ENCODE measurements at regions not wholly inside any gene's neighbourhood (a gene's known extent, or its start where the extent isn't known, plus 50 kb on each side); places are given as distances from the start of the nearest gene placed in this dataset.

DNA sequence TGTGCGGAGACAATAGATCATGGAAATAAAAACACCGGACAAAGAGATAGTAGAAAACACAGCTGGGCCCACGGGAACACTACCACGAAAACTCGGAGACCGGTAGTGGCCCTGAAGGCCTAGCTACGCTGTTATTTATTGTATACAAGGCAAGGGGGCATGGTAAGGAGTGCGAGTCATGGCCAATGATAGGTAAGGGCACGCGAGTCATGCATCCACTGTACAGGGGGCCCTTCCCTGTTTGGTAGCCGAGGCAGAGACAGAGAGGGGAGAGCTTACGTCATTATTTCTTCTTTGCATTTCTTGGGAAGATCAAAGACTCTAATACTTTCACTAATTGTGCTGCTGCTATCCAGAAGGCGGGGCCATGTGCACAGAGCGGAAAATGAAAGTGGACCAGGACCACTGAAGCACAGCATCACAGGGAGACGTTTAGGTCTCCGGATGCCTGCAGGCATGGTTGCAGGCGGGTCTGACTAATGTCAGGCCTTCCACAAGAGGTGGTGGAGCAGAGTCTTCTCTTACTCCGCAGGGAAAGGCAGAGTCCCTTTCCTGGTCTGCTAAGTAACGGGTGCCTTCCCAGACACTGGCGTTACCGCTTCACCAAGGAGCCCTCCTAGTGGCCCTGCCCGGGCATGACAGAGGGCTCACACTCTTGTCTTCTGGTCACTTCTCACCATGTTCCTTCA is 74.4 kb upstream of the ARL4D start:
- TF ChIP-seq, protein P1, sequence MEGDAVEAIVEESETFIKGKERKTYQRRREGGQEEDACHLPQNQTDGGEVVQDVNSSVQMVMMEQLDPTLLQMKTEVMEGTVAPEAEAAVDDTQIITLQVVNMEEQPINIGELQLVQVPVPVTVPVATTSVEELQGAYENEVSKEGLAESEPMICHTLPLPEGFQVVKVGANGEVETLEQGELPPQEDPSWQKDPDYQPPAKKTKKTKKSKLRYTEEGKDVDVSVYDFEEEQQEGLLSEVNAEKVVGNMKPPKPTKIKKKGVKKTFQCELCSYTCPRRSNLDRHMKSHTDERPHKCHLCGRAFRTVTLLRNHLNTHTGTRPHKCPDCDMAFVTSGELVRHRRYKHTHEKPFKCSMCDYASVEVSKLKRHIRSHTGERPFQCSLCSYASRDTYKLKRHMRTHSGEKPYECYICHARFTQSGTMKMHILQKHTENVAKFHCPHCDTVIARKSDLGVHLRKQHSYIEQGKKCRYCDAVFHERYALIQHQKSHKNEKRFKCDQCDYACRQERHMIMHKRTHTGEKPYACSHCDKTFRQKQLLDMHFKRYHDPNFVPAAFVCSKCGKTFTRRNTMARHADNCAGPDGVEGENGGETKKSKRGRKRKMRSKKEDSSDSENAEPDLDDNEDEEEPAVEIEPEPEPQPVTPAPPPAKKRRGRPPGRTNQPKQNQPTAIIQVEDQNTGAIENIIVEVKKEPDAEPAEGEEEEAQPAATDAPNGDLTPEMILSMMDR (IDR thresholded peaks at IDR 0.05) = no peak

DNA sequence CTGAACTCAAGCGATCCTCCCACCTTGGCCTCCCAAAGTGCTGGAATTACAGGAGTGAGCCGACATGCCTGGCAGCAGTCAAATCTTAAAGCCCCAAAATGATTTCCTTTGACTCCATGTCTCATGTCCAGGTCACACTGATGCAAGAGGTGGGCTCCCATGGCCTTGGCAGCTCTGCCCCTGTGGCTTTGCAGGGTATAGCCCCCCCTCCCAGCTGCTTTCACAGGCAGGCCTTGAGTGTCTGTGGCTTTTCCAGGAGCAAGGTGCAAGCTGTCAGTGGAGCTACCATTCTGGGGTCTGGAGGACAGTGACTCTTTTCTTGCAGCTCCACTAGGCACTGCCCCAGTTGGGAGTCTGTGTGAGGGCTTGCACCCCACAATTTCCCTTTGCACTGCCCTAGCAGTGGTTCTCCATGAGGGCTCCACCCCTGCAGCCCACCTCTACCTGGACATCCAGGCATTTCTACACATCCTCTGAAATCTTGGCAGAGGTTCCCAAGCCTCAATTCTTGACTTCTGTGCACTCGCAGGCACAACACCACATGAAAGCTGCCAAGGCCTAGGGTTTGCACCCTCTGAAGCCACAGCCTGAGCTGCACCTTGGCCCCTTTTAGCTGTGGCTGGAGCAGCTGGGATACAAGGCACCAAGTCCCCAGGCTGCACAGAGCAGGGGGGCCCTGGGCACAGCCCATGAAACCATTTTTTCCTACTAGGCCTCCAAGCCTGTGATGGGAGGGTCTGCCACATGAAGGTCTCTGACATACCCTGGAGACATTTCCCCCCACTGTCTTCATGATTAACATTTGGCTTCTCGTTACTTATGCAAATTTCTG is 79.3 kb upstream of the ARL4D start:
- TF ChIP-seq, protein P1 (IDR thresholded peaks at IDR 0.05) = no peak

DNA sequence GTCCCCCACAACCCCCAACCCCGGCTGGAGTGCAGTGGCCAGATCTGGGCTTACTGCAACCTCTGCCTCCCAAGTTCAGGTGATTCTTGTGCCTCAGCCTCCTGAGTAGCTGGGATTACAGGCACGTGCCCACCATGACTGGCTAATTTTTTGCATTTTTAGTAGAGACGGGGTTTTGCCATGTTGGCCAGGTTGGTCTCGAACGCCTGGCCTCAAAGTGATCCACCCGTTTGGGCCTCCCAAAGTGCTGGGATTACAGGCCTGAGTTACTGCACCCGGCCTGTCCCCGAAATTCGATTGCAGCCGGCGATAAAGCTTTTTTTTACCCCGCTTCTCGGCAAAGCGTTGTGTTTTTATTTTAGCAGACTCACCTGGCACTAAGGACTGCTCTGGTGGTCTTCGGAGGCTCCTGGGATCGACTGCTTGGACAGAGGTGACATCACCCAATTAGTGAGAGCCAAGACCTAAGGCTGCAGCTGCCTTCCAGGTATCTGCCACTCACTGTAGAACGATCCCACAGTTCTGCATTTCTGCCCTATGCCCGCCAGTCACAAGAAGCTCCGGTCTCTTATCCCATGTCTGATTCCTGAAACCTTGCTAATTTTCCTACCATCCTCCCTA is 82.2 kb upstream of the ARL4D start:
- TF ChIP-seq, protein P1 (IDR thresholded peaks at IDR 0.05) = no peak

DNA sequence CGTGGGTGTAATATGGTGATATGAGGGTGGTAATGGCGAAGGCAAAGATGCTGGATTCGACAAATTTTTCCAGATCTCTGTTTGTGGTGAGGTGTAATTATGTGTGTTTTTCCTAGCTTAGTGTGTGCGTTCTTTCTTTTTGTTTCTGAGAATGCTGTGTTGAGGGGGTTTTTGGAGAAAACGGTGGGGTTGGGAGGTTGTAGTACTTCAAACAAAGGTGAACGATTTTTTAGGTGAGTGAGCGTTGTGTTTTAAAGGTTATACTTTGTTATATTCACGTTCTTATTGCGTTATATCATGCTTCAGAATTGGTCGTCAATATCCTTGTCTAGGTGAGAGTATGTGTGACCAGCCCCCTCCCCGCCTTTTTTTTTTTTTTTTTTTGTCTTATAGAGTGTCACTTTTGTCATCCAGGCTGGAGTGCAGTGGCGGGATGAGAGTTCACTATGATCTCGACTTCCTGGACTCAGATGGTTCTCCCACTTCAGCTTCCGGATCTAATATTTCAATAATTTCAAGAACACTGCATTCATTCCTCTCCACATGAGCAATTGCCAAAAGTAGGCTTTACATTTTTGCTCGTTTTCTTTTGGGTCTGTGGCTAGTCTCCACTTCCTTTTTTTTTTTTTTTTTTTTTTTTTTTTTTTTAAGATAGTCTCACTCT is 82.2 kb upstream of the RNU2-1 start:
- TF ChIP-seq, protein P1 (IDR thresholded peaks at IDR 0.05) = no peak

DNA sequence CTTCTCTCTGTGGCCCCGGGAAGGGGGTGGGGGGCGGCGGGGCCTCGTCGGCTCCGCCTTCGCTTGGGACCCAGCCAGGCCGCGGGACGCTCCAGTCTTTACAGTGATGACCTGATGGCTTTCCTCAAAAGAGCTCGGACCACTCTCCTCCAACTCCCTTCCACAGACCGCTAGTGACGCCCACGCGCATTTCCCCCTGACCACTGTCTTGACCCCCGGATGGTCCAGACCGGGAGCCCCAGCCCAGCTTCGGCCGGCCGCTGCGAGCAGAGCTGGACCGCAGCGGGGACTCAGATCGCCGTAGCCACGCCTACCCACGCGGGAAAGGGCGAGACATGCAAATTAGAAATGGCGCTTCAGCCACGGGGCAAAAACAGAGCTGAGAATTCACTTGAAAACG is 81.6 kb upstream of the RNU2-1 start:
- TF ChIP-seq, protein P1 (IDR thresholded peaks at IDR 0.05) = no peak

DNA sequence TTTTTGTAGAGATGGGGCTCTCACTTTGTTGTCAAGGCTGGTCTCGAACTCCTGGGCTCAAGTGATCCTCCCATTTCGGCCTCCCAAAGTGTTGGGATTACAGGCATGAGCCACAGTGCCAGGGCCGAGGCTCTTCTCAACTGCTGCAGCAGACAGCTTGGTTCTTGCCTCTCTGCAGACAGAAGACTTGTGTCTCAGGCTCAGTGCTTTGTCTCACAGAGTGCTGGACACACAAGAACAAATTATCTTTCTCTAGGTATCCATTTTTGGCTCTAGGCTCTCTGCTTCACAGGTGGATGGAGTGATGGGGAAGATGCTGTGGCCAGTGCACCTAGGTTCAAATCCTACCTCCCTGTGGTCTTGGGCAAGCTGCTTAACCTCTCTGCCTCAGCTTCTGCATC is 80.8 kb upstream of the RNU2-1 start:
- TF ChIP-seq, protein P1 (IDR thresholded peaks at IDR 0.05) = no peak

DNA sequence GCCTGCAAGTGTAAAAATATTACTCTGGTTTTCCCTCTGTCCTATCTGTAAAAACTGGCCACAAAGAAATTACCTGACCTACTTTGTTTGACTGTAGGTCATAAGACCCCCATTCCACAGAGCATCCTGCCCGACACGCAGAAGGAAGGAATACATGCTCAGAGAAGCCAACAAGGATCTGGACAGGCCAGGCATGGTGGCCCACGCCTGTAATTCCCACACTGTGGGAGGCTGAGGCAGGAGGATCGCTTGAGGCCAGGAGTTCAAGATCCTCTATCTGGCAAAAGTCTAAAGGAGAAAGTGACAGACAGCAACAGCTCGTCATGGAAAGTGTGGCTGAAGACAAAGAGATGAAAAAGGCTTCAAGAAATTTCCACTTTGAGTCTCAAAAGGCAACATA is 78.2 kb upstream of the RNU2-1 start:
- TF ChIP-seq, protein P1 (IDR thresholded peaks at IDR 0.05) = no peak

Data from LNCAP (cell line).